ENCODE measurements at regions not wholly inside any gene's neighbourhood (a gene's known extent, or its start where the extent isn't known, plus 50 kb on each side); places are given as distances from the start of the nearest gene placed in this dataset.

GRCh38 chr6:74519163-74519562 lies 686.7 kb downstream of the COL12A1 start:
- no peak for TF ChIP-seq SIN3A (IDR thresholded peaks at IDR 0.05; ENCODE audit: borderline replicate concordance, insufficient read depth, low read length)
- no peak for TF ChIP-seq POLR2AphosphoS5 (IDR thresholded peaks at IDR 0.05; ENCODE audit: low read depth, low read length)
- no peak for TF ChIP-seq REST (IDR thresholded peaks at IDR 0.05; ENCODE audit: insufficient read depth in 1 of 2, low read depth in 2 of 2, low read length in 2 of 2)
- no peak for TF ChIP-seq TAF1 (IDR thresholded peaks at IDR 0.05; ENCODE audit: borderline replicate concordance, insufficient read depth, low read length)

All from PFSK-1 (cell line).